ENCODE measurements at regions not wholly inside any gene's neighbourhood (a gene's known extent, or its start where the extent isn't known, plus 50 kb on each side); places are given as distances from the start of the nearest gene placed in this dataset.

DNA sequence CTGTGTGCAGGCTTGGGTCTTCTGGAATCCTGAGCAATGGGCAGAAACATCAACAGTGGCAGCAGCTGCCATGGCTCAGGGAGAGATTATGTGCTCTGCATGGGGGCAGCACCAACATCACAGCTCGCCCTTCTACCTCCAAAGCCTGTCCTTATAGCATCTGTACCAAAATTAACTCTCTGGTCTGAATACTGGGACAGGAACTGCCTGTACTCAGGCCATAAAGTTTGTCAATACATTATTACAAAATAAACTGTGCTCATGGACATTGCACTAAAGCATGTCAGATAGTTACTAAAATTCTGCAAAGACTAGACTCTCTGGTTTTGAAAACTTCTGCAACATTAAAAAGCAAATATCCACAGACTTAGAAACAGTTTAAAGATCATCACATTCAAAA lies 91.6 kb downstream of the ZC3H11B start:
- TF ChIP-seq, protein P1, sequence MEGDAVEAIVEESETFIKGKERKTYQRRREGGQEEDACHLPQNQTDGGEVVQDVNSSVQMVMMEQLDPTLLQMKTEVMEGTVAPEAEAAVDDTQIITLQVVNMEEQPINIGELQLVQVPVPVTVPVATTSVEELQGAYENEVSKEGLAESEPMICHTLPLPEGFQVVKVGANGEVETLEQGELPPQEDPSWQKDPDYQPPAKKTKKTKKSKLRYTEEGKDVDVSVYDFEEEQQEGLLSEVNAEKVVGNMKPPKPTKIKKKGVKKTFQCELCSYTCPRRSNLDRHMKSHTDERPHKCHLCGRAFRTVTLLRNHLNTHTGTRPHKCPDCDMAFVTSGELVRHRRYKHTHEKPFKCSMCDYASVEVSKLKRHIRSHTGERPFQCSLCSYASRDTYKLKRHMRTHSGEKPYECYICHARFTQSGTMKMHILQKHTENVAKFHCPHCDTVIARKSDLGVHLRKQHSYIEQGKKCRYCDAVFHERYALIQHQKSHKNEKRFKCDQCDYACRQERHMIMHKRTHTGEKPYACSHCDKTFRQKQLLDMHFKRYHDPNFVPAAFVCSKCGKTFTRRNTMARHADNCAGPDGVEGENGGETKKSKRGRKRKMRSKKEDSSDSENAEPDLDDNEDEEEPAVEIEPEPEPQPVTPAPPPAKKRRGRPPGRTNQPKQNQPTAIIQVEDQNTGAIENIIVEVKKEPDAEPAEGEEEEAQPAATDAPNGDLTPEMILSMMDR (IDR thresholded peaks at IDR 0.05) = no peak
- no peaks in the 10 kb centered on the region for H3K27me3 ChIP-seq
- H3K4me3 ChIP-seq = no peak overlapping the region
- no peaks in the 10 kb centered on the region for H3K9me3 ChIP-seq
- H3K4me1 ChIP-seq = no peaks in the 10 kb centered on the region
- no peak overlapping the region for H3K27ac ChIP-seq
- no peaks in the 10 kb centered on the region for H3K36me3 ChIP-seq
- intact Hi-C loops (cut with DNase I) = no loop called here
- DNase-seq (ENCODE audit: low spot score in 2 of 2) = no peak

DNA sequence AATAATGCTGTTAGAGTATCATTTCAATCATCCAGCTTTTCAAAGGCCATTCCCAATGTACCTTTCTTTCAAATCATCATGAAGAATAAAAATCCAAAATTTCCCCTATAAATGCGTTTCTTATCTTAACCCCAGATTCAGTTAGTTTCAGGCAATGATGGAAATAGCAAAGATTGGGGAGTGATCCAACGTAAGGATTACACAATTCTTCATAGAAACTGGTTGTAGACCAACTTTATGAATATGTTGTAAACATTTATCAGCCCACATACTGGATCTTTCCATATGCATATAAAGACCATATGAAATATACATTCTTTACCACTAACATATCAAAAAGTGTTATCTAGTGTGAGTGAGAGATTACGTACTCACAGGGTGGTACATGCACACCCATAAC lies 92.7 kb downstream of the ZC3H11B start:
- DNase-seq (ENCODE audit: low spot score in 2 of 2) = no peak
- TF ChIP-seq, protein P1 (IDR thresholded peaks at IDR 0.05) = no peak
- intact Hi-C loops (cut with DNase I) = no loop called here

DNA sequence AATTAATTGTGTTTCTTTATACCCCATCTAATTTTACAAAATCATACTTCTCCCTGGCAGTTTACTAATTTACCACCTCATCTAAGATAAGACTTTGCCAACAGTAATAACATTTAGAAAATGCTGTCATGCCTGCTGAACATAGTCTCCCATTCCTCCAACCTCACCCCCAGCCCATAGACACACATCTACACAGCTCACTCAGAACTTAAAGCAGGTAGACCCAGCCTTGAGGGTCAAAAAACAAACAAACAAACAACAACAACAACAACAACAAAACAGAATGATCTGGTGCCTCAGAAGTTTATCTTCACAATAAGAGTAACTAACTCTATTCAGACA lies 94.0 kb downstream of the ZC3H11B start:
- DNase-seq (ENCODE audit: low spot score in 2 of 2) = no peak
- Histone ChIP-seq H3K27me3 (no peaks in the 10 kb centered on the region), H3K4me1 (no peaks in the 10 kb centered on the region), H3K27ac (no peak overlapping the region), H3K36me3 (no peaks in the 10 kb centered on the region), H3K4me3 (no peak overlapping the region), H3K9me3 (no peaks in the 10 kb centered on the region)
- intact Hi-C loops (cut with DNase I) = no loop called here
- TF ChIP-seq, protein P1 (IDR thresholded peaks at IDR 0.05) = no peak

More for the DNA sequence above, 92.7 kb downstream of the ZC3H11B start:
- Histone ChIP-seq H3K9me3 (no peaks in the 10 kb centered on the region), H3K4me1 (no peaks in the 10 kb centered on the region), H3K27me3 (no peaks in the 10 kb centered on the region), H3K36me3 (no peaks in the 10 kb centered on the region), H3K4me3 (no peak overlapping the region), H3K27ac (no peak overlapping the region)

DNA sequence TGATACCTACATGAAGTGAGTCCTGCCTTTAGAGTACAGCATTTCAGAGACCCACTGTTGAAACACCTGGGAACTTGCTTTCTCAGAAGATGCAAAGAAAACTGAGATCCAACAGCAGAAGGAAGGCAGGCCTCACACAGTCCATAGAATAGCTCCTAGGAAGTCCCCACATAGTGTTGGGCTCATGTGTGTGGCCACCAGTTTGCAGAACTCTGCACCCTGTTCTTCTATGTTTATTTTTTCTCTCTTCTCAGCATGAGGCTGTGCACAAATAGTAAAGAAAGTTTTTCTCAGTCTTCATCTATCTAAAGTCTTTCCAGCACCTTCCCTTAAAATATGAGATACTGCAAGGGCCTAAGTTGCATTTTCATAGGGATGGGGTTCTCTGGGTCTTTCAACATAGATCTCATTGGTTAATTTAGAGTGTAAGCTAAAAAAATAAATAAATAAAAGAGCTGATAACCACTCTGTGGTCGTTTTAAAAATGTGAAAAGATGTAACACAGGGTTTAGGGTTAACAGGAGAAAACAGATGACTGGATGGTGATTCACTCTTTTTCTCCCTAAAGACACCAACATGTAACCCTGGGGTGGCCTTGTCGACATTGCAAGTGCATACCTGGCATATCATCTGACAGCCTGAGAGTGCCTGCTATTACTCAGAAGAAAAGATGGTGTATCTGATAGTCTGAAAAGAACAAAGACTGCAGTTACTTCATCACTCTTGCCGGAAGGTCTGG lies 94.6 kb downstream of the ZC3H11B start:
- H3K27me3 ChIP-seq = no peaks in the 10 kb centered on the region
- intact Hi-C loops (cut with DNase I) = no loop called here
- H3K4me3 ChIP-seq = no peak overlapping the region
- TF ChIP-seq, protein P1 (IDR thresholded peaks at IDR 0.05) = no peak
- H3K27ac ChIP-seq = no peak overlapping the region
- no peaks in the 10 kb centered on the region for H3K4me1 ChIP-seq
- no peaks in the 10 kb centered on the region for H3K9me3 ChIP-seq
- no peak for DNase-seq (ENCODE audit: low spot score in 2 of 2)
- no peaks in the 10 kb centered on the region for H3K36me3 ChIP-seq

DNA sequence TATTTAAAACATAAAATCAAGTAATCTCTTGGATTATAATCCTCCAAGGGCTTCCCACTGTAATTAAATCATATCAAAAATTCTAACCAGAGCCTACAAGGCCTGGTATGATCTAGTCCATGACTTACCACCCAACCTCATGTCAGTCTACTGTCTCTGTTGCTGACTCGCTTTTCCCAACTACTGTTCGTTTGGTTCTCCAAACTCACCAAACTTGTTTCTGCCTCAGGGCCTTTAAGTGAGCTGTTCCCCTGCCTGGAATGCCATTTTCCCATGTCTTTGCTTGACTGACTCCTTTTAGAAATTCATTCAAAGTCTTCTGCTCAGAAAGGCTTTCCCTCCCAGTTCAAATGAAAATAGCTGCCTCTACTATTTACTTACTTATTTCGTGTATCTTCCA lies 95.9 kb downstream of the ZC3H11B start:
- TF ChIP-seq, protein P1 (IDR thresholded peaks at IDR 0.05) = no peak
- no peaks in the 10 kb centered on the region for H3K27me3 ChIP-seq
- intact Hi-C loops (cut with DNase I) = no loop called here
- no peaks in the 10 kb centered on the region for H3K36me3 ChIP-seq
- DNase-seq (ENCODE audit: low spot score in 2 of 2) = no peak
- no peaks in the 10 kb centered on the region for H3K4me1 ChIP-seq
- H3K27ac ChIP-seq = no peak overlapping the region
- no peak overlapping the region for H3K4me3 ChIP-seq
- no peaks in the 10 kb centered on the region for H3K9me3 ChIP-seq

DNA sequence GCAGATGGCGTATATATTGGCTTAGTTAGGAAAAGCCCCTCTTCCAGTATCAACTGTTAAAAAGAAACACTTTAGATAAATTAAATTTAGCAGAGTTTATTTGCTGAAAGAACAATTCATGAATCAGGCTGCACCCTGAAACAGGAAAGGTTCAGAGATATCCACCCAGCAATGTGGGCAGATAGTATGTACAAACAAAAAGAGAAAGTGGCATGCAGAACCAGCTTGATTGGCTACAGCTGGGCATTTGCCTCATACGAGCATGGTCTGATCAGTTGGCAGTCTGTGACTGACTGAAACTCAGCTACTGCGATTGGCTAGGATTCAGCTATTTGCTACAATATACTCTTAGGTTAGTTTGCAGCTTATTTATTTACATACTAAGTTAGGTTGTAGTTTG lies 98.2 kb downstream of the ZC3H11B start:
- no peaks in the 10 kb centered on the region for H3K36me3 ChIP-seq
- no peak overlapping the region for H3K4me3 ChIP-seq
- DNase-seq (ENCODE audit: low spot score in 2 of 2) = no peak
- H3K27me3 ChIP-seq = no peaks in the 10 kb centered on the region
- H3K9me3 ChIP-seq = no peaks in the 10 kb centered on the region
- TF ChIP-seq, protein P1 (IDR thresholded peaks at IDR 0.05) = no peak
- intact Hi-C loops (cut with DNase I) = no loop called here
- H3K27ac ChIP-seq = no peak overlapping the region
- no peaks in the 10 kb centered on the region for H3K4me1 ChIP-seq

Measured in ascending aorta (tissue), 2 donors.